H1 (cell line): ENCODE measurements at regions not wholly inside any gene's neighbourhood (a gene's known extent, or its start where the extent isn't known, plus 50 kb on each side); places are given as distances from the start of the nearest gene placed in this dataset.

Source experiments
- CHD1 ChIP-seq: IDR thresholded peaks from 2 replicates; pipeline ENCODE4 v1.6.1; 2012; ENCODE audit warnings: low read depth, low read length, improper control_type of control experiment
- CHD2 ChIP-seq: IDR thresholded peaks from 2 replicates; pipeline ENCODE4 v1.6.1; 2012; ENCODE audit warnings: low read length, improper control_type of control experiment
- CTCF ChIP-seq, 3 experiments: IDR thresholded peaks; 1 replicate in 2 of 3; 2 replicates in 1 of 3; pipeline versions ENCODE4 v1.5.1 to v1.6.1; 2011; ENCODE audit warnings: low read length in 3 of 3, mild to moderate bottlenecking in 3 of 3, inconsistent platforms in 2 of 3, low read depth in 1 of 3, moderate library complexity in 1 of 3; ENCODE audit not compliant: insufficient read depth in 1 of 3; ENCODE audit errors: control extremely low read depth in 1 of 3
- EGR1 ChIP-seq: IDR thresholded peaks from 2 replicates; pipeline ENCODE4 v1.6.1; 2011; ENCODE audit warnings: low read depth, low read length, borderline replicate concordance
- KDM1A ChIP-seq: fragments of 200-600, 300-600 bp; sonication (generic); IDR thresholded peaks from 2 replicates; pipeline ENCODE4 v1.7.1; 2016; ENCODE audit warnings: mild to moderate bottlenecking, low read length, borderline replicate concordance
- POLR2A ChIP-seq, 2 experiments: IDR thresholded peaks; 1 replicate in 1 of 2; 2 replicates in 1 of 2; pipeline ENCODE4 v1.6.1; 2011; ENCODE audit warnings: low read depth in 2 of 2, low read length in 2 of 2, mild to moderate bottlenecking in 2 of 2; ENCODE audit errors: control extremely low read depth in 1 of 2
- POLR2AphosphoS5 ChIP-seq: IDR thresholded peaks from 2 replicates; pipeline ENCODE4 v1.6.1; 2011; ENCODE audit warnings: low read depth, low read length
- SIN3A ChIP-seq, 2 experiments: IDR thresholded peaks in 1 of 2; conservative IDR thresholded peaks in 1 of 2; 2 replicates each; pipeline ENCODE4 v1.6.1; 2011 to 2012; ENCODE audit warnings: low read length in 2 of 2, improper control_type of control experiment in 1 of 2, low read depth in 1 of 2, mild to moderate bottlenecking in 1 of 2
- SP1 ChIP-seq: IDR thresholded peaks from 2 replicates; pipeline ENCODE4 v1.6.1; 2011; ENCODE audit warnings: low read depth, low read length
- SRF ChIP-seq: IDR thresholded peaks from 2 replicates; pipeline ENCODE4 v1.6.1; 2011; ENCODE audit warnings: mild to moderate bottlenecking, low read depth, low read length, moderate library complexity
- TAF1 ChIP-seq: IDR thresholded peaks from 2 replicates; pipeline ENCODE4 v1.6.1; 2011; ENCODE audit warnings: mild to moderate bottlenecking, low read depth, low read length

- no peak for TF ChIP-seq SIN3A (conservative IDR thresholded peaks at IDR 0.05 in 1 of 2, IDR thresholded peaks at IDR 0.05 in 1 of 2; ENCODE audit: low read depth in 1 of 2, low read length in 2 of 2)
- no peak for TF ChIP-seq CHD2
- no peak for TF ChIP-seq CTCF (IDR thresholded peaks at IDR 0.05; ENCODE audit: control extremely low read depth in 1 of 3, insufficient read depth in 1 of 3, low read depth in 1 of 3, low read length in 3 of 3)
- TF ChIP-seq EGR1: no peak
- no peak for TF ChIP-seq POLR2A (IDR thresholded peaks at IDR 0.05; ENCODE audit: control extremely low read depth in 1 of 2, low read depth in 2 of 2, low read length in 2 of 2)
- TF ChIP-seq POLR2AphosphoS5: no peak
- no peak for TF ChIP-seq SRF
- TF ChIP-seq KDM1A: no peak
- TF ChIP-seq CHD1: no peak
- TF ChIP-seq SP1: no peak
- no peak for TF ChIP-seq TAF1
Measured at GRCh38 chr12:3379079-3379478, 111.9 kb upstream of the PRMT8 start.
